AG04450 (cell line): ENCODE measurements at regions not wholly inside any gene's neighbourhood (a gene's known extent, or its start where the extent isn't known, plus 50 kb on each side); places are given as distances from the start of the nearest gene placed in this dataset.

Experiments used
- CTCF ChIA-PET: fragments of 300-600, 350-600 bp; formaldehyde crosslinking; extraction: SDS; loops from one replicate; lab custom pipeline; 2022; ENCODE audit warnings: antibody characterized with exemption, inconsistent platforms; lab: Charles Lee
- POLR2A ChIA-PET: fragments of 350-600 bp; formaldehyde crosslinking; extraction: SDS; loops from one replicate; lab custom pipeline; 2021; ENCODE audit warnings: antibody characterized with exemption, inconsistent platforms; lab: Yijun Ruan, JAX
- DNase-seq: peaks from one replicate; pipeline ENCODE4 v3.0.0-alpha.2; 2011; ENCODE audit warnings: low read depth, low spot score
- H3K27ac ChIP-seq: one replicate; pipeline ENCODE4 v1.5.1; 2012; ENCODE audit warnings: low read depth, low read length, control low read depth
- H3K27me3 ChIP-seq: one replicate; pipeline ENCODE4 v1.6.0; 2012; ENCODE audit warnings: low read length; ENCODE audit not compliant: control insufficient read depth, insufficient read depth
- H3K4me3 ChIP-seq: 2 replicates; pipeline ENCODE4 v1.5.1; 2011; ENCODE audit warnings: mild to moderate bottlenecking, low read depth, low read length, control low read depth
- H3K9me3 ChIP-seq: 2 replicates; pipeline ENCODE4 v1.5.1; 2012; ENCODE audit warnings: low read length; ENCODE audit not compliant: control insufficient read depth, insufficient read depth
- TF ChIP-seq, protein P1 (sequence below): IDR thresholded peaks from 2 replicates; pipeline ENCODE4 v1.5.1; 2011; ENCODE audit warnings: low read depth, low read length, control low read depth, inconsistent platforms

DNA sequence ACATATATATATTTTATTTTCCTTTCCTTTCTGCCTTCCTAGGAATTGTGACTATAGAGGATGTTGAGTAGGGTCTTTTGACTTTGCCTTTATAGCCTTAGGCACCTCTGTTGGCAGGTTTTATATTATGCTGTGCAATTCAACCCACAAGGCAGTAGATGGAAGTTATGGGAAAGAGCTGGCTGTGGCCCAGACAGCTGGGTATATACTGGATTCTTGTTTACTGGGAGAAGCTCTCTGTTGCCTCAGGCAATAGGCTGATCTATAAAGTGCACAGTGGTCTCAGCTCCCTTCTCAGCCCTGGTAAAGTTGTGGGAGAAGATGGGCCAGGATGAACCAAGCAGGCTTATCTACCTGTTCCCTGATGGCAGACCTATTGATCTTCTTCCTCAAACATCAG is 342.0 kb downstream of the GBA3 start:
- CTCF ChIA-PET, result no interaction called here
- Histone ChIP-seq H3K4me3 (no peak overlapping the region), H3K9me3 (peaks cover 9% of the 10 kb centered on the region), H3K27me3 (no peaks in the 10 kb centered on the region), H3K27ac (no peak overlapping the region)
- POLR2A ChIA-PET, result no interaction called here
- TF ChIP-seq, protein P1, sequence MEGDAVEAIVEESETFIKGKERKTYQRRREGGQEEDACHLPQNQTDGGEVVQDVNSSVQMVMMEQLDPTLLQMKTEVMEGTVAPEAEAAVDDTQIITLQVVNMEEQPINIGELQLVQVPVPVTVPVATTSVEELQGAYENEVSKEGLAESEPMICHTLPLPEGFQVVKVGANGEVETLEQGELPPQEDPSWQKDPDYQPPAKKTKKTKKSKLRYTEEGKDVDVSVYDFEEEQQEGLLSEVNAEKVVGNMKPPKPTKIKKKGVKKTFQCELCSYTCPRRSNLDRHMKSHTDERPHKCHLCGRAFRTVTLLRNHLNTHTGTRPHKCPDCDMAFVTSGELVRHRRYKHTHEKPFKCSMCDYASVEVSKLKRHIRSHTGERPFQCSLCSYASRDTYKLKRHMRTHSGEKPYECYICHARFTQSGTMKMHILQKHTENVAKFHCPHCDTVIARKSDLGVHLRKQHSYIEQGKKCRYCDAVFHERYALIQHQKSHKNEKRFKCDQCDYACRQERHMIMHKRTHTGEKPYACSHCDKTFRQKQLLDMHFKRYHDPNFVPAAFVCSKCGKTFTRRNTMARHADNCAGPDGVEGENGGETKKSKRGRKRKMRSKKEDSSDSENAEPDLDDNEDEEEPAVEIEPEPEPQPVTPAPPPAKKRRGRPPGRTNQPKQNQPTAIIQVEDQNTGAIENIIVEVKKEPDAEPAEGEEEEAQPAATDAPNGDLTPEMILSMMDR, result no peak
- DNase-seq, result no peak

- TF ChIP-seq, protein P1, result no peak
- Histone ChIP-seq H3K4me3 (no peak overlapping the region), H3K27me3 (no peaks in the 10 kb centered on the region), H3K27ac (no peak overlapping the region), H3K9me3 (peaks cover 9% of the 10 kb centered on the region)
- ChIA-PET POLR2A (no interaction called here), CTCF (no interaction called here)
- DNase-seq, result no peak
Observed at GRCh38 chr4:23033796-23034195, 341.1 kb downstream of the GBA3 start.

DNA sequence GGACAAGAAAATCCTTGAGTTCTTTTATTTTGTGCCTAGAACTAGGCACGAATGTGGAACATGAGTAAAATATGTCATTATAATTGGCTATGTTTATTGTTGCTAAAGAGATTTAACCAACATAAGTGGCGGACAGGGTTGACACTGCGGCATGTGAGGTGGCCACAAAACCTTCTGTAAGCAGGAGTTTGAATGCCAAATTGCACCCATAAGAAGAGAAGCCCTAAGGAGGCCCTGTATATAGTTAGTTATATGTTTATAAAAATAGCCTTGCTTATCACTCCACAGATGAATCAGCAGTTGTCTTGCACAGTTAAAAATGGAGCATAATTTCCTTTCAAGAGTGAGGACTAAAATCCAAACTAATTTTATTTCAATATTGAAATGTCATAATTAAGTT is 336.1 kb downstream of the GBA3 start:
- Histone ChIP-seq H3K27me3 (no peaks in the 10 kb centered on the region), H3K27ac (no peak overlapping the region), H3K4me3 (no peak overlapping the region), H3K9me3 (peaks cover 3% of the 10 kb centered on the region; the same call in 1 of the 2 replicates)
- POLR2A ChIA-PET, result no interaction called here
- no peak for DNase-seq
- TF ChIP-seq, protein P1, result no peak
- CTCF ChIA-PET, result no interaction called here

DNA sequence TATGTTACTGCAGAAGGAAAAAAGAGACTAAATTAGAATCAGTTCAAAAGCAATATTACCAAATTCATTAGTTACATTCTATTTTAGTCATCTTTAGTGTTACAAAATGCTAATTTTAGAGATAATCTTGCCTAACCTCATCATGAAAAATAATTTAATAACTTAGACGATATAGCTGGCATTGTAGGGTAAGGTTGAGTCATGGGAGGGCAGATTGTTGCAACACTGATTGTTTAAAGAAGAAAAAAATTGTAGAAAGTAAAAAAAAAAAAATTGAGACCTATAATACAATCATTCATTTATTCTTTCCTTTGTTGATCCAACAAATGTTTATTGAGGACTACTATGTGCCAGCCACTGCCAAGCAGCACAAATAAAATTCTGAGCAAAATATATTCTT is 330.9 kb downstream of the GBA3 start:
- TF ChIP-seq, protein P1, result no peak
- Histone ChIP-seq H3K27ac (no peak overlapping the region), H3K4me3 (no peak overlapping the region), H3K27me3 (no peaks in the 10 kb centered on the region), H3K9me3 (no peaks in the 10 kb centered on the region)
- no peak for DNase-seq
- CTCF ChIA-PET, result no interaction called here
- POLR2A ChIA-PET, result no interaction called here

DNA sequence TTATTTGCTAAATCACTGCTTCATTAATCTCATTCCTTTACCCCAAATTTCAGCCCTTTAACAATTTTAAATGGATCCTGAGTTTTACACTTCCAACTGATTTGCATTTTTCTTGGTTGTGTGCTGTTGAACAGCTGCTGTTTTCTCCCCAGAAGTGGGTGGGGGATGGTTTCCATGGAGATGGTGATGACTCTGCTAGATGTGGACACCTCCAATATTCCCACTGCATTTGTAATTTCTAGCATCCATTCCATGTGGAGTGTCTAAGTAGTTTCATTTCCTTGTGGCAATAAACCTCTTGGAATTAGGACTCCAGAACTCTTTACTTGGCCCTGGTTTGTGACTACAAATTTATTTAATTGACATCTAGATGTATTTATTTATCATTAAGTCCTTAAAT is 330.4 kb downstream of the GBA3 start:
- H3K9me3 ChIP-seq, result no peaks in the 10 kb centered on the region
- POLR2A ChIA-PET, result no interaction called here
- no peak overlapping the region for H3K27ac ChIP-seq
- TF ChIP-seq, protein P1, result no peak
- H3K27me3 ChIP-seq, result no peaks in the 10 kb centered on the region
- H3K4me3 ChIP-seq, result no peak overlapping the region
- DNase-seq, result no peak
- CTCF ChIA-PET, result no interaction called here
